Erythroblast (primary cell): ENCODE measurements at regions not wholly inside any gene's neighbourhood (a gene's known extent, or its start where the extent isn't known, plus 50 kb on each side); places are given as distances from the start of the nearest gene placed in this dataset.

ENCODE experiments used
- GATA1 ChIP-seq: IDR thresholded peaks from 2 replicates; pipeline ENCODE4 v1.6.1; 2011; ENCODE audit warnings: low read depth, mild to moderate bottlenecking, control low read depth, low read length, moderate library complexity
- POLR2A ChIP-seq: IDR thresholded peaks from 2 replicates; pipeline ENCODE4 v1.6.1; 2011; ENCODE audit warnings: mild to moderate bottlenecking, low read length

DNA sequence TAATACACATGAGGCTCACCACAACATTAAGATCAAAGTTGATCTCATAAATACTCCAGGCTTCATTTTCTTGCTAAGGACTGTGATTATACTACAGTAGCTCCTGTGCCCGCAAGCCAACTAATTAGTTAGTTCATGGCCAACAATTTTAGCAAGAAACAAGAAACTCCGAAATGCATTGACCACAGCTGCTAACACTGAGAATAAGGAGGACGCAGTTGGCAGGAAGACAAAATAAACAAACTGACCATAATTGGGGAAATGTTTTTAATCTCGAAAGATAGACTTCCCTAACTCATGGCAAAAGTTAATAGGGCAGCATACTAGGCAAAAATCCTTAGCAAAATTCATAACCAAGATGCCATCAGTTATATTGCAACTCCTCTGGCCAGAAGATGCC lies 115.5 kb upstream of the SPEF2 start:
- TF ChIP-seq POLR2A: no peak
- no peak for TF ChIP-seq GATA1
